HCT116 (cell line): ENCODE measurements at regions not wholly inside any gene's neighbourhood (a gene's known extent, or its start where the extent isn't known, plus 50 kb on each side); places are given as distances from the start of the nearest gene placed in this dataset.

Experiments
- ATAC-seq: fragments of 200-7000 bp; cut with Tn5 transposase; 2 replicates; pipeline ENCODE4 v1.9.1; 2020; ENCODE audit warnings: mild to moderate bottlenecking, moderate library complexity
- BruUV-seq: library from RNA; stranded (reverse); fragments of 400-500 nt; replicated peaks from 2 replicates; lab custom pipeline; 2021; lab: Mats Ljungman, UMichigan
- CTCF ChIA-PET: fragments of 300-600 bp; sonication (Branson Sonifier 250); formaldehyde crosslinking; loops from one replicate; lab custom pipeline; 2021; ENCODE audit warnings: antibody characterized with exemption; lab: Charles Lee
- POLR2A ChIA-PET: fragments of 300-600, 350-600 bp; sonication (Branson Sonifier 250); formaldehyde crosslinking; loops from one replicate; lab custom pipeline; 2021; ENCODE audit warnings: antibody characterized with exemption; lab: Charles Lee
- RAD21 ChIA-PET, 2 experiments: fragments of 300-600 bp; sonication (Branson Sonifier 250); formaldehyde crosslinking; loops; one replicate each; lab custom pipeline; 2023; ENCODE audit warnings: low total read pairs in 2 of 2; ENCODE audit not compliant: uncharacterized antibody in 2 of 2, unreplicated experiment in 2 of 2, low non-redundant PET in 1 of 2; lab: Charles Lee
- DNase-seq: peaks from one replicate; pipeline ENCODE4 v3.0.0-alpha.2; 2010; ENCODE audit warnings: low read depth, low spot score
- H2AFZ ChIP-seq: fragments of 200-600 bp; shearing (Covaris generic), sonication (generic); 2 replicates; pipeline ENCODE4 v1.6.1; 2017; ENCODE audit warnings: low read depth, mixed run types, mixed read lengths, antibody characterized with exemption, low read length; ENCODE audit not compliant: poor library complexity, severe bottlenecking
- H3K27ac ChIP-seq: 2 replicates; pipeline ENCODE4 v1.5.1; 2012; ENCODE audit warnings: low read depth, low read length
- H3K27me3 ChIP-seq: fragments of 200-600 bp; sonication (generic); 2 replicates; pipeline ENCODE4 v1.6.1; 2016; ENCODE audit warnings: mixed run types, low read length, mixed read lengths; ENCODE audit not compliant: insufficient read depth
- H3K36me3 ChIP-seq, 2 experiments: fragments of 200-500 bp in 1 of 2; fragments of 200-600 bp in 1 of 2; sonication (Bioruptor generic) in 1 of 2; sonication (generic) in 1 of 2; 2 replicates each; pipeline versions ENCODE4 v1.5.1 to v1.6.1; 2014 to 2016; ENCODE audit warnings: low read length in 2 of 2, inconsistent platforms in 1 of 2, mixed read lengths in 1 of 2, mixed run types in 1 of 2; ENCODE audit not compliant: insufficient read depth in 2 of 2, control insufficient read depth in 1 of 2
- H3K4me1 ChIP-seq, 2 experiments: fragments of 200-600 bp in 1 of 2; sonication (generic) in 1 of 2; 2 replicates each; pipeline versions ENCODE4 v1.5.1 to v1.6.1; 2012 to 2017; ENCODE audit warnings: low read length in 2 of 2, inconsistent platforms in 1 of 2, mild to moderate bottlenecking in 1 of 2, mixed read lengths in 1 of 2, mixed run types in 1 of 2, moderate library complexity in 1 of 2; ENCODE audit not compliant: insufficient read depth in 2 of 2, control insufficient read depth in 1 of 2
- H3K4me2 ChIP-seq: fragments of 200-600 bp; sonication (generic); 2 replicates; pipeline ENCODE4 v1.6.1; 2017; ENCODE audit warnings: mixed run types, low read length, mixed read lengths
- H3K4me3 ChIP-seq, 2 experiments: fragments of 200-600 bp in 1 of 2; sonication (generic) in 1 of 2; replicated peaks in 1 of 2; 2 replicates each; pipeline ENCODE4 v1.5.1; 2011 to 2016; ENCODE audit warnings: low read length in 2 of 2, control low read depth in 1 of 2, low read depth in 1 of 2, mild to moderate bottlenecking in 1 of 2, mixed read lengths in 1 of 2, mixed run types in 1 of 2
- H3K79me2 ChIP-seq: fragments of 200-600 bp; sonication (generic); 2 replicates; pipeline ENCODE4 v1.6.1; 2017; ENCODE audit warnings: mild to moderate bottlenecking, mixed run types, low read length, moderate library complexity, mixed read lengths; ENCODE audit not compliant: insufficient read depth
- H3K9ac ChIP-seq: fragments of 200-600 bp; sonication (generic); 2 replicates; pipeline ENCODE4 v1.6.1; 2016; ENCODE audit warnings: low read length, mixed read lengths
- H3K9me2 ChIP-seq: fragments of 200-600 bp; sonication (generic), shearing (Covaris generic); 2 replicates; pipeline ENCODE4 v1.6.1; 2017; ENCODE audit warnings: mixed run types, mild to moderate bottlenecking, moderate library complexity; ENCODE audit not compliant: insufficient read depth
- H3K9me3 ChIP-seq, 2 experiments: fragments of 200-500 bp in 1 of 2; fragments of 200-600 bp in 1 of 2; sonication (Bioruptor generic) in 1 of 2; sonication (generic) in 1 of 2; 2 replicates each; pipeline ENCODE4 v1.6.1; 2014 to 2017; ENCODE audit warnings: low read length in 2 of 2, mixed read lengths in 2 of 2, inconsistent platforms in 1 of 2, low read depth in 1 of 2, mild to moderate bottlenecking in 1 of 2, mixed run types in 1 of 2, moderate library complexity in 1 of 2; ENCODE audit not compliant: control insufficient read depth in 1 of 2, insufficient read depth in 1 of 2
- H4K20me1 ChIP-seq: fragments of 200-600 bp; sonication (generic), shearing (Covaris generic); 2 replicates; pipeline ENCODE4 v1.6.1; 2017; ENCODE audit warnings: mixed run types, mild to moderate bottlenecking, moderate library complexity; ENCODE audit not compliant: insufficient read depth
- CBX3 ChIP-seq: IDR thresholded peaks from 2 replicates; pipeline ENCODE4 v1.6.1; 2012; ENCODE audit warnings: low read depth
- CEBPB ChIP-seq: IDR thresholded peaks from 2 replicates; pipeline ENCODE4 v1.6.1; 2012; ENCODE audit warnings: low read depth
- EGR1 ChIP-seq: IDR thresholded peaks from 2 replicates; pipeline ENCODE4 v1.6.1; 2012; ENCODE audit warnings: low read depth
- ELF1 ChIP-seq: IDR thresholded peaks from 2 replicates; pipeline ENCODE4 v1.6.1; 2012; ENCODE audit warnings: low read depth, borderline replicate concordance
- EZH2 ChIP-seq: fragments of 200-600 bp; sonication (generic); IDR thresholded peaks from 2 replicates; pipeline ENCODE4 v1.6.1; 2017; ENCODE audit warnings: antibody characterized with exemption, mixed run types
- FOSL1 ChIP-seq: IDR thresholded peaks from 2 replicates; pipeline ENCODE4 v1.6.1; 2012; ENCODE audit warnings: low read depth
- JUND ChIP-seq: IDR thresholded peaks from 2 replicates; pipeline ENCODE4 v1.6.1; 2012
- POLR2A ChIP-seq: IDR thresholded peaks from 2 replicates; pipeline ENCODE4 v1.7.0; 2011; ENCODE audit warnings: borderline replicate concordance; ENCODE audit not compliant: insufficient read depth, insufficient read length; ENCODE audit errors: extremely low read depth
- POLR2AphosphoS5 ChIP-seq: IDR thresholded peaks from 2 replicates; pipeline ENCODE4 v1.6.1; 2011; ENCODE audit warnings: mild to moderate bottlenecking, low read depth, low read length, moderate library complexity
- RAD21 ChIP-seq: IDR thresholded peaks from 2 replicates; pipeline ENCODE4 v1.6.1; 2012; ENCODE audit warnings: low read depth, mild to moderate bottlenecking
- SP1 ChIP-seq: IDR thresholded peaks from 2 replicates; pipeline ENCODE4 v1.6.1; 2012; ENCODE audit warnings: low read depth
- SRF ChIP-seq: IDR thresholded peaks from 2 replicates; pipeline ENCODE4 v1.6.1; 2012; ENCODE audit warnings: low read depth
- TCF7L2 ChIP-seq: IDR thresholded peaks from 2 replicates; pipeline ENCODE4 v1.7.0; 2011; ENCODE audit warnings: borderline replicate concordance, inconsistent platforms; ENCODE audit not compliant: insufficient read depth, insufficient read length; ENCODE audit errors: extremely low read depth
- YY1 ChIP-seq: IDR thresholded peaks from 2 replicates; pipeline ENCODE4 v1.6.1; 2011; ENCODE audit warnings: low read length, low read depth, moderate library complexity, mild to moderate bottlenecking; ENCODE audit not compliant: insufficient replicate concordance; ENCODE audit errors: extremely low read depth
- ZFX ChIP-seq: fragments of 450-650 bp; IDR thresholded peaks from 2 replicates; pipeline ENCODE4 v1.6.1; 2017
- ZNF274 ChIP-seq: fragments of 200-500 bp; sonication (Bioruptor generic); IDR thresholded peaks from 2 replicates; pipeline ENCODE4 v1.6.1; 2014; ENCODE audit warnings: mild to moderate bottlenecking, low read depth, low read length, inconsistent platforms
- intact Hi-C: fragments of 100-400 bp; cut with micrococcal nuclease; formaldehyde crosslinking; loops from 2 replicates; pipeline ENCODE4 v1.10.0; 2022
- TF ChIP-seq, protein P1 (sequence below): IDR thresholded peaks from 2 replicates; pipeline ENCODE4 v1.6.1; 2012; ENCODE audit warnings: low read depth
- TF ChIP-seq, protein P2 (sequence below), 3 experiments: fragments of 200-600 bp in 1 of 3; sonication (generic) in 1 of 3; IDR thresholded peaks in 2 of 3; conservative IDR thresholded peaks in 1 of 3; 2 replicates each; pipeline ENCODE4 v1.5.1; 2012 to 2017; ENCODE audit warnings: low read depth in 2 of 3, low read length in 2 of 3, antibody characterized with exemption in 1 of 3, borderline replicate concordance in 1 of 3, control low read depth in 1 of 3, mild to moderate bottlenecking in 1 of 3, mixed read lengths in 1 of 3, mixed run types in 1 of 3, moderate library complexity in 1 of 3; ENCODE audit not compliant: insufficient read depth in 1 of 3
- TF ChIP-seq, protein P3 (sequence below): IDR thresholded peaks from 2 replicates; pipeline ENCODE4 v1.6.1; 2012
- TF ChIP-seq, protein P4 (sequence below): IDR thresholded peaks from 2 replicates; pipeline ENCODE4 v1.6.1; 2012

DNA sequence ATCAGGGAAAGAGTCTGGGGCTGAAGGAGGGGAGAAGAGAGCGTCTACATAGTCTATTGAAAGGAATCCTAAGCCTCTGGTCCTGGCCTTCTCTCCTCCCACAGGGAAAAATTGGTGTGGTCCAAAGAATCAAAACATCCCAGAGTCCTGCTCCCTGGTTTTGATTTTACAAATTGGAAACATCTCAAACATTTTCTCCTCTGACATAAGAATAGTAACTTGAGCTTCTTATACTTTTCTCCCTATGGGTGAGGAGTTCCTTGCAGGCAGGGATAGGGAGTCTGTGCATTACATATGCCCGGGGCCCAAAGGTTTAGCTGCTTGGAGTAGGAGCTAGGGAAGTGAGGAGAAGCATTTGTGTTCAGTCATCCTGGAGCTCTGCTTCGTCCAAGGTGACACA, 120.0 kb upstream of the GGTLC1 start:
- no TSS peak for BruUV-seq
- H4K20me1 ChIP-seq, result no peaks in the 10 kb centered on the region

More for the DNA sequence above, 120.0 kb upstream of the GGTLC1 start:
- H3K27me3 ChIP-seq, result no peaks in the 10 kb centered on the region
- TF ChIP-seq SRF (no peak), CEBPB (no peak), EZH2 (no peak), JUND (no peak), CBX3 (no peak), SP1 (no peak), ZNF274 (no peak), FOSL1 (no peak), TCF7L2 (no peak), RAD21 (no peak), YY1 (no peak), ELF1 (no peak), EGR1 (no peak), POLR2A (no peak), ZFX (no peak), POLR2AphosphoS5 (no peak)
- TF ChIP-seq, protein P1, sequence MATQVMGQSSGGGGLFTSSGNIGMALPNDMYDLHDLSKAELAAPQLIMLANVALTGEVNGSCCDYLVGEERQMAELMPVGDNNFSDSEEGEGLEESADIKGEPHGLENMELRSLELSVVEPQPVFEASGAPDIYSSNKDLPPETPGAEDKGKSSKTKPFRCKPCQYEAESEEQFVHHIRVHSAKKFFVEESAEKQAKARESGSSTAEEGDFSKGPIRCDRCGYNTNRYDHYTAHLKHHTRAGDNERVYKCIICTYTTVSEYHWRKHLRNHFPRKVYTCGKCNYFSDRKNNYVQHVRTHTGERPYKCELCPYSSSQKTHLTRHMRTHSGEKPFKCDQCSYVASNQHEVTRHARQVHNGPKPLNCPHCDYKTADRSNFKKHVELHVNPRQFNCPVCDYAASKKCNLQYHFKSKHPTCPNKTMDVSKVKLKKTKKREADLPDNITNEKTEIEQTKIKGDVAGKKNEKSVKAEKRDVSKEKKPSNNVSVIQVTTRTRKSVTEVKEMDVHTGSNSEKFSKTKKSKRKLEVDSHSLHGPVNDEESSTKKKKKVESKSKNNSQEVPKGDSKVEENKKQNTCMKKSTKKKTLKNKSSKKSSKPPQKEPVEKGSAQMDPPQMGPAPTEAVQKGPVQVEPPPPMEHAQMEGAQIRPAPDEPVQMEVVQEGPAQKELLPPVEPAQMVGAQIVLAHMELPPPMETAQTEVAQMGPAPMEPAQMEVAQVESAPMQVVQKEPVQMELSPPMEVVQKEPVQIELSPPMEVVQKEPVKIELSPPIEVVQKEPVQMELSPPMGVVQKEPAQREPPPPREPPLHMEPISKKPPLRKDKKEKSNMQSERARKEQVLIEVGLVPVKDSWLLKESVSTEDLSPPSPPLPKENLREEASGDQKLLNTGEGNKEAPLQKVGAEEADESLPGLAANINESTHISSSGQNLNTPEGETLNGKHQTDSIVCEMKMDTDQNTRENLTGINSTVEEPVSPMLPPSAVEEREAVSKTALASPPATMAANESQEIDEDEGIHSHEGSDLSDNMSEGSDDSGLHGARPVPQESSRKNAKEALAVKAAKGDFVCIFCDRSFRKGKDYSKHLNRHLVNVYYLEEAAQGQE, result no peak
- TF ChIP-seq, protein P2, sequence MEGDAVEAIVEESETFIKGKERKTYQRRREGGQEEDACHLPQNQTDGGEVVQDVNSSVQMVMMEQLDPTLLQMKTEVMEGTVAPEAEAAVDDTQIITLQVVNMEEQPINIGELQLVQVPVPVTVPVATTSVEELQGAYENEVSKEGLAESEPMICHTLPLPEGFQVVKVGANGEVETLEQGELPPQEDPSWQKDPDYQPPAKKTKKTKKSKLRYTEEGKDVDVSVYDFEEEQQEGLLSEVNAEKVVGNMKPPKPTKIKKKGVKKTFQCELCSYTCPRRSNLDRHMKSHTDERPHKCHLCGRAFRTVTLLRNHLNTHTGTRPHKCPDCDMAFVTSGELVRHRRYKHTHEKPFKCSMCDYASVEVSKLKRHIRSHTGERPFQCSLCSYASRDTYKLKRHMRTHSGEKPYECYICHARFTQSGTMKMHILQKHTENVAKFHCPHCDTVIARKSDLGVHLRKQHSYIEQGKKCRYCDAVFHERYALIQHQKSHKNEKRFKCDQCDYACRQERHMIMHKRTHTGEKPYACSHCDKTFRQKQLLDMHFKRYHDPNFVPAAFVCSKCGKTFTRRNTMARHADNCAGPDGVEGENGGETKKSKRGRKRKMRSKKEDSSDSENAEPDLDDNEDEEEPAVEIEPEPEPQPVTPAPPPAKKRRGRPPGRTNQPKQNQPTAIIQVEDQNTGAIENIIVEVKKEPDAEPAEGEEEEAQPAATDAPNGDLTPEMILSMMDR (IDR thresholded peaks at IDR 0.05 in 2 of 3, conservative IDR thresholded peaks at IDR 0.05 in 1 of 3; ENCODE audit: borderline replicate concordance in 1 of 3, insufficient read depth in 1 of 3, low read depth in 2 of 3, low read length in 2 of 3), result no peak
- TF ChIP-seq, protein P3, sequence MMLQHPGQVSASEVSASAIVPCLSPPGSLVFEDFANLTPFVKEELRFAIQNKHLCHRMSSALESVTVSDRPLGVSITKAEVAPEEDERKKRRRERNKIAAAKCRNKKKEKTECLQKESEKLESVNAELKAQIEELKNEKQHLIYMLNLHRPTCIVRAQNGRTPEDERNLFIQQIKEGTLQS, result no peak
- TF ChIP-seq, protein P4, sequence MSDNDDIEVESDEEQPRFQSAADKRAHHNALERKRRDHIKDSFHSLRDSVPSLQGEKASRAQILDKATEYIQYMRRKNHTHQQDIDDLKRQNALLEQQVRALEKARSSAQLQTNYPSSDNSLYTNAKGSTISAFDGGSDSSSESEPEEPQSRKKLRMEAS, result no peak
- no peaks in the 10 kb centered on the region for H3K9me2 ChIP-seq
- H3K79me2 ChIP-seq, result no peaks in the 10 kb centered on the region
- ChIA-PET RAD21 (no interaction called here), CTCF (no interaction called here), POLR2A (no interaction called here)
- H3K27ac ChIP-seq, result no peak overlapping the region
- no peaks in the 10 kb centered on the region for H3K36me3 ChIP-seq
- no peak overlapping the region for H2AFZ ChIP-seq
- H3K4me1 ChIP-seq, result no peaks in the 10 kb centered on the region
- H3K4me2 ChIP-seq, result no peak overlapping the region
- H3K9ac ChIP-seq, result no peak overlapping the region
- ATAC-seq (no peak), DNase-seq (no peak)
- intact Hi-C loops, result no loop called here
- H3K9me3 ChIP-seq, result no peaks in the 10 kb centered on the region
- H3K4me3 ChIP-seq, result no peak overlapping the region
